Endothelial cell of umbilical vein (primary cell): ENCODE measurements at regions not wholly inside any gene's neighbourhood (a gene's known extent, or its start where the extent isn't known, plus 50 kb on each side); places are given as distances from the start of the nearest gene placed in this dataset.

Source experiments
- BruUV-seq: library from RNA; stranded (reverse); fragments of 400-500 nt; replicated peaks from 2 replicates; lab custom pipeline; 2021; lab: Mats Ljungman, UMichigan
- CTCF ChIA-PET: fragments of 300-600, 350-600 bp; sonication (Branson Sonifier 250); formaldehyde crosslinking; loops from one replicate; lab custom pipeline; 2021; ENCODE audit warnings: antibody characterized with exemption, inconsistent platforms; lab: Charles Lee
- POLR2A ChIA-PET: fragments of 300-600, 350-600 bp; sonication (Branson Sonifier 250); formaldehyde crosslinking; loops from one replicate; lab custom pipeline; 2021; ENCODE audit warnings: antibody characterized with exemption, inconsistent platforms; lab: Charles Lee
- DNase-seq: peaks from one replicate; pipeline ENCODE4 v3.0.0-alpha.2; 2011; ENCODE audit warnings: low read depth, low spot score
- FAIRE-seq: peaks from 2 replicates; lab custom pipeline; 2011; peaks lifted over from hg19 to GRCh38; lab: Jason Lieb, UNC
- H2AFZ ChIP-seq: 2 replicates; pipeline ENCODE4 v1.6.0; 2012; ENCODE audit warnings: low read depth, low read length, control low read depth, inconsistent platforms
- H3K27ac ChIP-seq: 2 replicates; pipeline ENCODE4 v1.5.1; 2011; ENCODE audit warnings: low read depth, mild to moderate bottlenecking, control low read depth, low read length, moderate library complexity; ENCODE audit not compliant: insufficient read depth
- H3K27me3 ChIP-seq, 2 experiments: 2 replicates each; pipeline versions ENCODE4 v1.6.0 to v1.6.1; 2011; ENCODE audit warnings: low read length in 2 of 2, mixed read lengths in 1 of 2; ENCODE audit not compliant: control insufficient read depth in 2 of 2, insufficient read depth in 2 of 2
- H3K36me3 ChIP-seq, 2 experiments: 2 replicates in 1 of 2; 3 replicates in 1 of 2; pipeline ENCODE4 v1.5.1; 2011; ENCODE audit warnings: low read length in 2 of 2, mild to moderate bottlenecking in 1 of 2, moderate library complexity in 1 of 2; ENCODE audit not compliant: control insufficient read depth in 2 of 2, insufficient read depth in 2 of 2; ENCODE audit errors: extremely low read depth in 1 of 2
- H3K4me1 ChIP-seq: 3 replicates; pipeline ENCODE4 v1.5.1; 2011; ENCODE audit warnings: mild to moderate bottlenecking, low read length; ENCODE audit not compliant: control insufficient read depth, insufficient read depth; ENCODE audit errors: extremely low read depth
- H3K4me2 ChIP-seq: 2 replicates; pipeline ENCODE4 v1.6.1; 2011; ENCODE audit warnings: low read length, control low read depth, mixed read lengths; ENCODE audit not compliant: insufficient read depth
- H3K4me3 ChIP-seq, 3 experiments: fragments of 200-600 bp in 1 of 3; sonication (generic), shearing (Covaris generic) in 1 of 3; replicated peaks in 1 of 3; 2 replicates each; pipeline ENCODE4 v1.5.1; 2011 to 2016; ENCODE audit warnings: control low read depth in 3 of 3, low read length in 3 of 3, mild to moderate bottlenecking in 2 of 3, inconsistent platforms in 1 of 3, low read depth in 1 of 3, moderate library complexity in 1 of 3; ENCODE audit not compliant: insufficient read depth in 1 of 3
- H3K79me2 ChIP-seq: 2 replicates; pipeline ENCODE4 v1.6.0; 2012; ENCODE audit warnings: low read length, inconsistent platforms; ENCODE audit not compliant: control insufficient read depth, insufficient read depth
- H3K9ac ChIP-seq: replicated peaks from 2 replicates; pipeline ENCODE3; 2011; ENCODE audit warnings: low read length, control low read depth; ENCODE audit not compliant: insufficient read depth; ENCODE audit errors: extremely low read depth
- H3K9me1 ChIP-seq: replicated peaks from 3 replicates; pipeline ENCODE4 v1.6.0; 2011; ENCODE audit warnings: mild to moderate bottlenecking, low read length; ENCODE audit not compliant: control insufficient read depth, insufficient read depth; ENCODE audit errors: extremely low read depth
- H3K9me3 ChIP-seq: replicated peaks from 2 replicates; pipeline ENCODE4 v1.5.1; 2012; ENCODE audit warnings: low read length, inconsistent platforms; ENCODE audit not compliant: control insufficient read depth, insufficient read depth
- H4K20me1 ChIP-seq: replicated peaks from 2 replicates; pipeline ENCODE3; 2011; ENCODE audit warnings: mild to moderate bottlenecking, low read length; ENCODE audit not compliant: control insufficient read depth, insufficient read depth; ENCODE audit errors: extremely low read depth
- EZH2 ChIP-seq: IDR thresholded peaks from 2 replicates; pipeline ENCODE4 v1.6.1; 2012; ENCODE audit warnings: borderline replicate concordance, low read depth, mild to moderate bottlenecking, moderate library complexity, low read length, inconsistent platforms; ENCODE audit not compliant: severe bottlenecking
- FOS ChIP-seq: IDR thresholded peaks from 2 replicates; pipeline ENCODE4 v1.6.1; 2011; ENCODE audit warnings: mild to moderate bottlenecking, low read length, moderate library complexity, borderline replicate concordance; ENCODE audit not compliant: insufficient read depth
- GATA2 ChIP-seq: IDR thresholded peaks from 2 replicates; pipeline ENCODE4 v1.7.0; 2011; ENCODE audit warnings: low read depth, mild to moderate bottlenecking, moderate library complexity, mixed read lengths, low read length; ENCODE audit not compliant: insufficient read length, insufficient read depth
- JUN ChIP-seq: IDR thresholded peaks from 2 replicates; pipeline ENCODE4 v1.6.1; 2011; ENCODE audit warnings: borderline replicate concordance, low read depth; ENCODE audit not compliant: insufficient read length, insufficient read depth
- MAX ChIP-seq: IDR thresholded peaks from 2 replicates; pipeline ENCODE4 v1.6.1; 2011; ENCODE audit not compliant: insufficient read depth, insufficient read length
- MYC ChIP-seq: IDR thresholded peaks from one replicate; pipeline ENCODE4 v1.6.1; 2011; ENCODE audit warnings: mild to moderate bottlenecking, low read depth, low read length
- POLR2A ChIP-seq: IDR thresholded peaks from 2 replicates; pipeline ENCODE4 v1.6.1; 2012; ENCODE audit warnings: low read depth, mild to moderate bottlenecking, control low read depth, low read length
- POLR2AphosphoS5 ChIP-seq: IDR thresholded peaks from 2 replicates; pipeline ENCODE4 v1.6.1; 2012; ENCODE audit warnings: low read depth, mild to moderate bottlenecking, control low read depth, low read length, moderate library complexity; ENCODE audit not compliant: insufficient read depth
- dilution Hi-C: fragments of 300-500 bp; cut with MboI; formaldehyde crosslinking; loops from one replicate; pipeline ENCODE4 v1.15.0; 2019; ENCODE audit warnings: low sequenced_read_pairs; ENCODE audit not compliant: extremely low pct_ligation_motif_present
- intact Hi-C: fragments of 100-400 bp; cut with micrococcal nuclease; formaldehyde crosslinking; loops from one replicate; pipeline ENCODE4 v1.10.0; 2022
- TF ChIP-seq, protein P1 (sequence below), 2 donors: IDR thresholded peaks; 1 replicate in 1 of 2; 2 replicates in 1 of 2; pipeline ENCODE4 v1.5.1; 2011; ENCODE audit warnings: low read length in 2 of 2, mild to moderate bottlenecking in 2 of 2, moderate library complexity in 2 of 2, control low read depth in 1 of 2, inconsistent platforms in 1 of 2, low read depth in 1 of 2; ENCODE audit not compliant: insufficient read depth in 1 of 2; ENCODE audit errors: extremely low read depth in 1 of 2

GRCh38 chrX:42603016-42603415, 174.9 kb downstream of the PPP1R2C start:
- Histone ChIP-seq H3K9me3 (no peaks in the 10 kb centered on the region), H3K27me3 (no peaks in the 10 kb centered on the region), H3K36me3 (no peaks in the 10 kb centered on the region), H2AFZ (no peak overlapping the region), H3K4me1 (no peaks in the 10 kb centered on the region), H3K9me1 (no peaks in the 10 kb centered on the region), H3K27ac (no peak overlapping the region), H3K9ac (no peak overlapping the region), H4K20me1 (no peaks in the 10 kb centered on the region), H3K4me2 (no peak overlapping the region), H3K79me2 (no peaks in the 10 kb centered on the region), H3K4me3 (no peak overlapping the region)
- ChIA-PET POLR2A (no interaction called here), CTCF (no interaction called here)
- TF ChIP-seq POLR2AphosphoS5 (no peak), MAX (no peak), JUN (no peak), POLR2A (no peak), FOS (no peak), GATA2 (no peak), MYC (no peak), EZH2 (no peak)
- TF ChIP-seq, protein P1, sequence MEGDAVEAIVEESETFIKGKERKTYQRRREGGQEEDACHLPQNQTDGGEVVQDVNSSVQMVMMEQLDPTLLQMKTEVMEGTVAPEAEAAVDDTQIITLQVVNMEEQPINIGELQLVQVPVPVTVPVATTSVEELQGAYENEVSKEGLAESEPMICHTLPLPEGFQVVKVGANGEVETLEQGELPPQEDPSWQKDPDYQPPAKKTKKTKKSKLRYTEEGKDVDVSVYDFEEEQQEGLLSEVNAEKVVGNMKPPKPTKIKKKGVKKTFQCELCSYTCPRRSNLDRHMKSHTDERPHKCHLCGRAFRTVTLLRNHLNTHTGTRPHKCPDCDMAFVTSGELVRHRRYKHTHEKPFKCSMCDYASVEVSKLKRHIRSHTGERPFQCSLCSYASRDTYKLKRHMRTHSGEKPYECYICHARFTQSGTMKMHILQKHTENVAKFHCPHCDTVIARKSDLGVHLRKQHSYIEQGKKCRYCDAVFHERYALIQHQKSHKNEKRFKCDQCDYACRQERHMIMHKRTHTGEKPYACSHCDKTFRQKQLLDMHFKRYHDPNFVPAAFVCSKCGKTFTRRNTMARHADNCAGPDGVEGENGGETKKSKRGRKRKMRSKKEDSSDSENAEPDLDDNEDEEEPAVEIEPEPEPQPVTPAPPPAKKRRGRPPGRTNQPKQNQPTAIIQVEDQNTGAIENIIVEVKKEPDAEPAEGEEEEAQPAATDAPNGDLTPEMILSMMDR (IDR thresholded peaks at IDR 0.05; ENCODE audit: extremely low read depth in 1 of 2, insufficient read depth in 1 of 2, low read depth in 1 of 2, low read length in 2 of 2) = no peak
- dilution Hi-C loops (no loop called here), intact Hi-C loops (no loop called here)
- no peak for DNase-seq
- no peak for FAIRE-seq
- BruUV-seq = no TSS peak
